ENCODE measurements at regions not wholly inside any gene's neighbourhood (a gene's known extent, or its start where the extent isn't known, plus 50 kb on each side); places are given as distances from the start of the nearest gene placed in this dataset.

DNA sequence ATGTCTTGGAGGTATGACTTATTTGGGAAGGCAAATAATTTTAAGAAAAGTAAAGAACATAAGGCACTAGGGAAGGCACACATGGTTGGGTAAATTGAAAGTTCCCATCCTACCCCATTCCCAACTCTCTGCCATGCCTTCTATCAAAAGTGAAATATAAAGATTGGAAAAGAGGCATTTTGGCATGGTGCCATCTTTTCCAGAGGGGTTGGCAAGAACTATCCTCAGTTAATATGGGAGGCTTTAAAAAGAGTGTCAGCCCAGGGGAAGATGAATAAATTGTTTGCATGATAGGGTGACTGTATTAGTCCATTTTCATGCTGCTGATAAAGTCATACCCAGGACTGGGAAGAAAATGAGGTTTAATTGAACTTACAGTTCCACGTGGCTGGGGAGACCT is 150.8 kb upstream of the BOD1L1 start:
- no peaks in the 10 kb centered on the region for H3K27me3 Mint-ChIP-seq (ENCODE audit: unreplicated experiment)
- H3K4me1 Mint-ChIP-seq (ENCODE audit: unreplicated experiment): no peaks in the 10 kb centered on the region
- TF ChIP-seq, protein P1, sequence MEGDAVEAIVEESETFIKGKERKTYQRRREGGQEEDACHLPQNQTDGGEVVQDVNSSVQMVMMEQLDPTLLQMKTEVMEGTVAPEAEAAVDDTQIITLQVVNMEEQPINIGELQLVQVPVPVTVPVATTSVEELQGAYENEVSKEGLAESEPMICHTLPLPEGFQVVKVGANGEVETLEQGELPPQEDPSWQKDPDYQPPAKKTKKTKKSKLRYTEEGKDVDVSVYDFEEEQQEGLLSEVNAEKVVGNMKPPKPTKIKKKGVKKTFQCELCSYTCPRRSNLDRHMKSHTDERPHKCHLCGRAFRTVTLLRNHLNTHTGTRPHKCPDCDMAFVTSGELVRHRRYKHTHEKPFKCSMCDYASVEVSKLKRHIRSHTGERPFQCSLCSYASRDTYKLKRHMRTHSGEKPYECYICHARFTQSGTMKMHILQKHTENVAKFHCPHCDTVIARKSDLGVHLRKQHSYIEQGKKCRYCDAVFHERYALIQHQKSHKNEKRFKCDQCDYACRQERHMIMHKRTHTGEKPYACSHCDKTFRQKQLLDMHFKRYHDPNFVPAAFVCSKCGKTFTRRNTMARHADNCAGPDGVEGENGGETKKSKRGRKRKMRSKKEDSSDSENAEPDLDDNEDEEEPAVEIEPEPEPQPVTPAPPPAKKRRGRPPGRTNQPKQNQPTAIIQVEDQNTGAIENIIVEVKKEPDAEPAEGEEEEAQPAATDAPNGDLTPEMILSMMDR (IDR thresholded peaks at IDR 0.05; ENCODE audit: unreplicated experiment): no peak
- H3K36me3 Mint-ChIP-seq (ENCODE audit: low read depth, unreplicated experiment): no peaks in the 10 kb centered on the region
- no peak for DNase-seq (ENCODE audit: low spot score)
- H3K27ac Mint-ChIP-seq (ENCODE audit: unreplicated experiment): no peak overlapping the region
- H3K4me3 Mint-ChIP-seq (ENCODE audit: unreplicated experiment): no peak overlapping the region
- no peaks in the 10 kb centered on the region for H3K9me3 Mint-ChIP-seq (ENCODE audit: unreplicated experiment)

GRCh38 chr4:13782231-13782630 is 154.7 kb upstream of the BOD1L1 start:
- H3K4me3 Mint-ChIP-seq (ENCODE audit: unreplicated experiment): no peak overlapping the region
- H3K9me3 Mint-ChIP-seq (ENCODE audit: unreplicated experiment): no peaks in the 10 kb centered on the region
- no peaks in the 10 kb centered on the region for H3K27me3 Mint-ChIP-seq (ENCODE audit: unreplicated experiment)
- no peaks in the 10 kb centered on the region for H3K4me1 Mint-ChIP-seq (ENCODE audit: unreplicated experiment)
- no peaks in the 10 kb centered on the region for H3K36me3 Mint-ChIP-seq (ENCODE audit: low read depth, unreplicated experiment)
- no peak for DNase-seq (ENCODE audit: low spot score)
- TF ChIP-seq, protein P1 (IDR thresholded peaks at IDR 0.05; ENCODE audit: unreplicated experiment): no peak
- H3K27ac Mint-ChIP-seq (ENCODE audit: unreplicated experiment): no peak overlapping the region

DNA sequence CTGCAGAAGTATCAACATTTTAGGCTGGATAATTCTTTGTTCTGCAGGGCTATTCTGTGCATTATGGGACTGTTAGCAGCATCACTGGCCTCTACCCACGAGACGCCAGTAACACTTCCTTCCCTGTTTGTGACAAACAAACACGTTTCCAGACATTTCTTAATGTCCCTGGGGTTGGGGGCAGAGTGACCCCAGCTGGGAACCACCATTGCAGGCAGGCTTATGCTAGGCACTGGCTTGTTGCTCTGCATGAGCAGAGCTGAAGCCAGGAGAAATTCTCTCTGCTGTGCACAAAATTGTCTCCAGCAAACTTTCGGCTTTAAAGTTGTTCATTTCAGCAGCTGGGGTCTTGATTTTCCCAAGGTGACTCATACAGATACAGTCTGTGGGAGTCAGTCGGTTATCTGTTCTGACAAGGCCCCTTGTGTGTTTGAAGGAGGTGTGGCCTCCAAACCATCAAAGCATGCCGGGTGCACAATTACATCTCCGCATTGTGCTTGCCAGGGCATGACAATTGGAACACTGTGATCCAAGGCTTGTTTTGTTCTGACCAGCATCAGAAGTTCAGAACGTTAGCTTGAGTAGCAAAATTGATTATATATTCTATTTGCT is 156.4 kb upstream of the BOD1L1 start:
- Mint-ChIP-seq H3K27ac (ENCODE audit: unreplicated experiment) (no peak overlapping the region), H3K4me1 (ENCODE audit: unreplicated experiment) (no peaks in the 10 kb centered on the region), H3K9me3 (ENCODE audit: unreplicated experiment) (no peaks in the 10 kb centered on the region), H3K27me3 (ENCODE audit: unreplicated experiment) (no peaks in the 10 kb centered on the region), H3K4me3 (ENCODE audit: unreplicated experiment) (no peak overlapping the region), H3K36me3 (ENCODE audit: low read depth, unreplicated experiment) (no peaks in the 10 kb centered on the region)
- TF ChIP-seq, protein P1 (IDR thresholded peaks at IDR 0.05; ENCODE audit: unreplicated experiment): no peak
- no peak for DNase-seq (ENCODE audit: low spot score)

DNA sequence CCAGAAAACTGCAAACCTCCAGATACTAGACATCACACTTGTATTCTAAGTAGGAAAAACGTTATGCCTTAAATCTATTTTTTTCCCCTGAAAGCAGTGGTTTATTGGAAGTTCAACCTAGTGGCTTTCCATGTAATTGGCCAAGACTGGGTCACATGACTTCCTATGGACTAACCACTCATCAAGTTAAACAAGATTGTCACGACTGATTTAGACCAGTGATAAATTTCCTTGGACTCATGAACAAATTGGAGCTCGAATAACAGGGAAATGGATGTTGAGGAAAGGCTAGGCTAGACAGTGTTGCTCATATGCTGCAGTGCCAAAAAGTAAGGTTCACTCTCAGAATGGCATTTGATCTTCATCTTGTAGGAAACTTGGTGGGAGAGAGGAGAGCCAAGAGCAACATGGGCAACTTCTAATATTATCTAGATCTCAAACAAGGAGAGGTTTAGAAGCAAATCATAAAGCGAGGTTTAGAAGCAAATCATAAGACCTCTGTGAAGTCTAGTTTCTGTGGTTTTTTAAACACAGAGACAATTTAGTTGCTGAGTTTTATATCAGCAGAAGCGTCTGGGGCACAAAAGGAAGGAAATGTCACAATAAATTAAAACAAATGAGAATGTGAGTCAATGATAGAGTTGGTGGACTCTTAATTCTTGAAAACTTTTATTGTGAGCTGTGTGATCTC is 165.6 kb upstream of the BOD1L1 start:
- H3K4me1 Mint-ChIP-seq (ENCODE audit: unreplicated experiment): peaks cover 8% of the 10 kb centered on the region
- H3K36me3 Mint-ChIP-seq (ENCODE audit: low read depth, unreplicated experiment): no peaks in the 10 kb centered on the region
- no peak for DNase-seq (ENCODE audit: low spot score)
- no peak overlapping the region for H3K27ac Mint-ChIP-seq (ENCODE audit: unreplicated experiment)
- TF ChIP-seq, protein P1 (IDR thresholded peaks at IDR 0.05; ENCODE audit: unreplicated experiment): no peak
- no peak overlapping the region for H3K4me3 Mint-ChIP-seq (ENCODE audit: unreplicated experiment)
- no peaks in the 10 kb centered on the region for H3K27me3 Mint-ChIP-seq (ENCODE audit: unreplicated experiment)
- H3K9me3 Mint-ChIP-seq (ENCODE audit: unreplicated experiment): peaks cover 6% of the 10 kb centered on the region

GRCh38 chr4:13794819-13795565 is 167.5 kb upstream of the BOD1L1 start:
- Mint-ChIP-seq H3K4me1 (ENCODE audit: unreplicated experiment) (peaks cover 8% of the 10 kb centered on the region), H3K27ac (ENCODE audit: unreplicated experiment) (no peak overlapping the region), H3K36me3 (ENCODE audit: low read depth, unreplicated experiment) (no peaks in the 10 kb centered on the region), H3K9me3 (ENCODE audit: unreplicated experiment) (peaks cover 3% of the 10 kb centered on the region), H3K4me3 (ENCODE audit: unreplicated experiment) (no peak overlapping the region), H3K27me3 (ENCODE audit: unreplicated experiment) (no peaks in the 10 kb centered on the region)
- no peak for DNase-seq (ENCODE audit: low spot score)
- TF ChIP-seq, protein P1 (IDR thresholded peaks at IDR 0.05; ENCODE audit: unreplicated experiment): no peak
